CD4-positive, alpha-beta T cell treated with Interleukin-17A for 4 hours (primary cell): ENCODE measurements at regions not wholly inside any gene's neighbourhood (a gene's known extent, or its start where the extent isn't known, plus 50 kb on each side); places are given as distances from the start of the nearest gene placed in this dataset.

Source experiments
- DNase-seq: peaks from one replicate; pipeline ENCODE4 v3.0.0-alpha.2; 2020; ENCODE audit warnings: mixed read lengths

DNA sequence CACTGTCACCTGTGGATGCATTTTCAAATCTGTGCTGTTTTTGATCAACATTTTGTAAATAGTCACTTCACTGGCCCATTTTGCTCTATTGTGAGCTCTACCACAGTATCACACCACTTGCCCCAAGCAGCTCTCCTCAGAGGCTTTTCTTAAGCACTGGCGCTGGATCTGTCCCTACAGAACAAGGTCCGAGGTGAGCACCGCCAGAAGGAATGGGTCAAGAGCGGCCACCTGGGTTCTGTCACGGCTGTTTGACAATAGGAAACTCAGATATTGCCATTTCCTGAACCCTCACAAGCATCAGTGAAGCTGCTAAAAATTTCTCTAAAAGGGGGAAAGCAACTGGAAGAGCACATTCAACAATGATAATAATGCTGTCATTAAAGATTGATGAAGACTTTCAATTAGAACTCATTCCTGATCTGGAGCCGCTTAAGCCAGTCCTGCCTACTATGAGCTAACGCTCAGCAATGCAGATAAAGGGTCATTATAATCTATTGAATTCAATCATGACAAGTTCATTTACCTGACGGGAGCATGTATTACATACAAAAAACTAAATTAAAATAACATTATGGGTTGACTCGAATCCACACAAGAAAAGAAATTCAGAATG, 514.0 kb downstream of the GALR1 start:
- DNase-seq: no peak

DNA sequence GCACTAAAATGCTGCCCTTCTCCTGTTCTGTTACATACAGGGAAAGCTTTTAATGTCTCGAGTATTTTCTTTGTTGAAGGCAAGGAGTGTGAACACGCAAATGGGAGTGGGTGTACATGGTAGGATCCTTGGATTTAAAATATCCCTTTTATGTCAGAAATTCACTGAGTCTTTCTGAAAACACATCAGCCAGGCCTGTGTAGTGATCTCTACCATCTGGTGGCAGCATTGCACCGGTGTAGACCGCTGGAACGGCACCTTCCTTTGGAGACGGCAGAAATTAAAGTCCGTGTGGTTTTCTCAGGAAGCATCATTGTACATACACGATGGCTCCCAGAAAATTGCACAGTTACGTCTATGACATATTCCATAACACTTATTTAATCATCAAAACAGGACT, 515.8 kb downstream of the GALR1 start:
- no peak for DNase-seq

DNA sequence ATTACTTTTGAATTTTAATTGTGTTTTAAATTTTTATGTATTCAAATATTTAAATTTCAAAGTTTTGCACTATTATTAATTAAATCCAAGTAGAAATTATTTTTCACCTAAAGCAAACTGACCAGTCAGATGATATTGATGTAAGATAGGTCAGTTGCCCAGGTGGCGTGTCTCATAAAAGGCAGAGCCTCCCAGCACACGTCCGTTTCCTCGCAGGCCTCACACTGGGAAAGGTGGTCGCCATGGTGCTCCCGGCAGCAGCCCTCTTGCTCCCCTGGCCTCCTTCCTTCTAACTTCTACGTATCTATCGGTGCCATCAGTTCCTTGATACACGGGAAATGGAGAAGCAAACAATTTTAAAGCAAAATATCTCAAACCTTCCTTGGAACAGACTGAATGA, 516.8 kb downstream of the GALR1 start:
- DNase-seq: no peak

DNA sequence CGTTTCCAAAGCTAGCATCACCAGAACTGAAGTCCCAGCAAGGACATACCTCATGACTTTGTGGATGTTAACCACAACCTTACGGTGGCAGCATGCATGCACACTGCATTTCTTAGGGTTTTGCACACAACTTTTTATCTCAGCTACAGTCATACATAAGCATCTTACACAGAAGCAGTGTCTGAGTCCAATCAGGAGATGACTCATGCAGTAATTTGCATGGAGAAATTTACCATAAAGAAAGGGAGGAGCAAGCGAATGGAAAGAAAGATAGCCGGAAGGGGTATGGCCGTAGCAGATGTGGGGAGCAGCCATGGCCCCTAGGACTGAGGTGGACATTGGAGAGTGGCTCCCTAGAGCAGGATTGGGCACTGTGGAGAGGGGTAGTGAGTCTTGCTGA, 522.5 kb downstream of the GALR1 start:
- no peak for DNase-seq

DNA sequence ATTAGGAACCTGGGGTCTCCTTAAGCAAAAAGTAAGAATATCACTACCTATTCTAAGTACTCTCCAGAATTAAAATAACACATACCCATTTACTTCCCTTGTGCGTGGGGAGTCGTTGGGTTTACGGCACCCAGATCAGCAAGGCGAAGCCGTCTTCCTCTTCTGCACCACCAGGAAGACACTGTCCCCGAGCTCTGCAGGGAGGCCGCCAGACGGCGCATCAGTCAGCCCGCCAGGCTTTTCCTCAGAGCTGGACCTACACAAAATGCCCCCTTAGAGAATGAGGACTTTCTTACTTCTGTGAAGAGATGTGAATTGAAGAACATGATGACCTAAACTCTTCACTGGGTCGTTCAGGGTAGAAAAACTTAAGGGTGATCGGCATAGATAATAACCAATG, 526.5 kb downstream of the GALR1 start:
- DNase-seq: no peak

DNA sequence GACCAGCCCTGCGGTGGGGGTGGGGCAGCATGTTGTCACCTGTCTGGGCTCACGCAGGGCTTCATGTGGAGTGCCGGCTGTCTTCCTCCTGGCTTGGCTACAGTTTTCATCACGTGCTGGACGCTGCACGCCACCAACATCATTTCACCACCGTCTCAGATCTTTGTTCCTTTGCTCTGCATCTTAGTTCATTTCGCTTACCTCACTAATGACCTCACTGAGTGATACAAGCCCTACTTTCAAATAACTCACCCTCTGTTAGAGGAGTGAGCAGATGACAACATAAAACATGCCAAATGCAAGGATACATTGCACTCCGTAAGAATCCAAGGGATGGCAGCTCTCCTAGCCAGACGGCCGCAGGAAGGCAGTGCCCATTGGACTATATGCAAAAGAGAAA, 527.5 kb downstream of the GALR1 start:
- no peak for DNase-seq

DNA sequence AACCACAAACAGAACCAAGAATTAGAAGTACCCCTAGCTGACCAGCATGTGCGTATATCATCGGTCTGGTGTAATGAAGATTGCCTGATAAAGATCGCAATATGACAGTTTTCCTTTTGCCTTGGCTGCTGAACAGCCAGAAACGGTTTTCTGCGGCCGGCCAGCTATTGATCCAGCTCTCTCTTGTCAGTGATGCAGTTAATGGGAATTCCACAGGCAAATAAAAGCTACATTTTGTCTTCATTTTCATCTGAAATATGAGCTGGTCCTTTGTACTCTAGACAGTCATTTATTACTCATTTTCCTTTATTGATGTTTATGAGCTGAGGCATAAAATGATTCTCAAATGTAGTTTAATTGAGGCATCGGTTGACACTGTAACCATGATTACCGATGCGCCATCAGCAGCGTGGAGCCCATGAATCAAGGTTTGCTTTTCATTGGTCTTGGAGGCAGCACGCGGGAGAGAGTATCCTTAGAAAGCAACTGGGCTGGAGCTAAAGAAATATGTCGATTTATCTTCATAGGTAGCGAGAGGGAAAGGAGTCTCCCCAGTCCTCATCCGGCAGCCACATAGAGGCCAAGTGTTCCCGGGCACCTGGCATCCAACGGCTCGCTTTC, 535.2 kb downstream of the GALR1 start:
- no peak for DNase-seq

DNA sequence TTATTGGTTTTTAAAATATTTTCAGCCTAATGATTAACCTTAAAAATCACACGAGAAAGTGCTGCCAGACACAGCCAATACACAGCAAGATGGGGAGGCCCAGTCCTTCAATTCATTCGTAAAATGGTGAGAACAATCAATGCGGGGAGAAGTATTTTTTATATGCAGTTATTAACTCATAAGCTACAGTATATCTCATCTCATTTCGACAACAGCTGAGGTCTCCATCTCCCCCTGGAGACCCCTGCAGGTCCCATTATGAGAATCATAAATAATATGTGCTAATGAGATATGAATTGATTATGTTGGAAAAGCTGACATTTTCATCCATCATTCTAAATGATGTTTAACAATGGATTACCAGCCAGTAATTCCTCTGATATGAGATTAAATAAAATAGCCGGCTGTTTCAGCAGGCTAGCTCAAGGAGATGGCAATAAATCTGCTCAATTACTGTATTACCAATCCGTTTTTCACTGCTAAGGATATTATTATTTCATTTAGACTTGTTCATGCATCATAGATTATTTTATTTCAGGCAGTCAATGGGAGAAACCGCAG, 535.8 kb downstream of the GALR1 start:
- DNase-seq: no peak

DNA sequence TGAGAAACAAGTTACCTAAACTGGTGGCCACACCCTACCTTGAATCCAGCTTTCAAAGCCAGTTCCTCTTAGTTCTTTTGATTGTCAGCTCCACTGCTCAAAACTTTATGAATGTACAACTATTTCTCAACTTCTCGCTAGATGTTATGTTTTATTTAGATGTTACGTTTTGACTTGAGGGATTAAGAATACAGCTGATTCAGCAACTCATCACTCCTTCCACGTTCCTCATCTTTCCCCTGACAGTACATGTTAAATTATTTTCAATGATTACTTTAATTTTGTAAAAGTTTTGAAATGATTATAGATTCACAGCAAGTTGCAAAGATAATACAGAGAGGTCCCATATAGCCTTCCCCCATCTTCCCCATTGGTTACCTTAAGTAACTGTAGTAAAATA, 553.4 kb downstream of the GALR1 start:
- DNase-seq: no peak

DNA sequence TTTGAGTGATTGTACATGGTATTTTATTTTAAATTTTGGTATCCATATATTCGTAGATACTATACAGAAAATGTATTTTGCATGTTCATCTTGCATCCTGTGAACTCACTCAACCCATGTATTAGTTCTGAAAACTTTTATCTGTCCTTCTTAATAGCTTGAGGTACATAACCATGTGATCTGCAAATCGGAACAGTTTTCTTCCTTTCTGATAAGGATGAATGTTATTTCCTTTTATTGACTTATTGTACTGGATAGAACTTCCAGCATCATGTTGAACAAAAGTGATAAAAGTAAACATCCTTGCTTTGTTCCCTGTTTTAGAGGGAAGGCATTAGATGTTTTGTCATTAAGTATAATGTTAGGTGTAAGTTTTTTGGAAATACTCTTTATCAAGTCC, 554.7 kb downstream of the GALR1 start:
- DNase-seq: no peak

DNA sequence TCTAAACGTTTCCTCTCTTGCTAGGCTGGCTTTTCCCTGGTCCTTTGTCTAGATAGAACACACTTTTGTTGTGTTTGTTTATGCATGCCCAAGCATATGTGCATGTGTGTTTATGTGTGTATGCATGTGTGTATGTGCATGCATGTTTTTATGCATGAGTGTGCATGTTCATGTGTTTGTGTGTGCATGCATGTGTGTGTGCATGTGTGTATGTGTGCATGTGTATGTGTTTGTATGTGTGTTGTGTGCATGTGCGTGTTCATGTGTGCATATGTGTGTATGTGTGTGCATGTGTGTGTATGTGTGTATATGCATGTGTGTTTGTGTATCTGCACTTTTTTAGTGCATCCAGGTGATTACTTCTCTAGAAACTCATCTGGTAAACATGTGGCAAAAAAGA, 558.0 kb downstream of the GALR1 start:
- DNase-seq: no peak

DNA sequence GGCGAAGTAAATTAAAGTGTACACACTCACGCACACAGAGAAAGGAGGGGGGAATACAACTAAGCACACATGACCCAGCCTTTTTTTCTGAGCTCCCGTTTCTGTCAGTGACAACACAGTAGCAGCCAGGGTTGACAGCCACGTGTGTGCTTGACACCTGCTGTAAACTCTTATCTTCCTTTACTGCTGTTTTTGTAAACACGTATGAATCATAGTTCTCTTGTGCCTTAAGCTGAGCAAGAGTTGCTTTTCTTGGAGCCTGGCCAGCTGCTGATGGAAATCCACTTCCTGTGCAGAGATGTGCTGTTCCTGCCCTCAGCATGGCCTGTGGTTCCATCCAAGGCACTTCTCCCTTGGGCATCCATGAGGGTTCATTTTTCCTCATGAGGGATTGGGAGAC, 561.9 kb downstream of the GALR1 start:
- no peak for DNase-seq

DNA sequence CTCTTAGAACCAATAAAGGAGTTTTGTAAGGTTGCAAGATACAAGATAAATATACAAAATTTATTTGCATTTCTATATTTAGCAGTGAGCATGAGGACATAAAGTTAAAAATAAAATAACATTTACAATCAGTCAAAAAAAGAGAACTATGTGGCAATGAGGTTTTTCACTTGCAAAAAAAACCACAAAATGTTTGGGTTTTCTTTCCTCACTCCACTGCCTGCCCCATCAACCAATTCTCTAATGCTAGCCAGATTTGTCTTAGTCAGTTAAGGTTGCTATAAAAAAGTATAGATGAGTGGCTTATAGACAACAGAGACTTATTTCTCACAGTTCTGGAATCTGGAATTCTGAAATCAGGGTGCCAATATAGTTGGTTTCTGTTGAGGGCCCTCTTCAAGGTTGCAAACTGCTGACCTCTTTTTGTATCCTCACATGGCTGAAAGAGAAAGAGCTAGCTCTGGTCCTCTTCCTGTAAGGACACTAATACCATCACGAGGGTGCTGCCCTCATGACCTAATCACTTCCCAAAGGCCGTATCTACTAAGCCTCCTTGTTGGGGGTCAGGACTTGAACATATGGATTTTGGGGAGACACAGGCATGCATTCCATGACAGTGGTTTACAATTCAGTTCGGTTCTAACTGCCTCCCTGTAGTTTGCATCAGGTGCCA, 566.2 kb downstream of the GALR1 start:
- DNase-seq: no peak

DNA sequence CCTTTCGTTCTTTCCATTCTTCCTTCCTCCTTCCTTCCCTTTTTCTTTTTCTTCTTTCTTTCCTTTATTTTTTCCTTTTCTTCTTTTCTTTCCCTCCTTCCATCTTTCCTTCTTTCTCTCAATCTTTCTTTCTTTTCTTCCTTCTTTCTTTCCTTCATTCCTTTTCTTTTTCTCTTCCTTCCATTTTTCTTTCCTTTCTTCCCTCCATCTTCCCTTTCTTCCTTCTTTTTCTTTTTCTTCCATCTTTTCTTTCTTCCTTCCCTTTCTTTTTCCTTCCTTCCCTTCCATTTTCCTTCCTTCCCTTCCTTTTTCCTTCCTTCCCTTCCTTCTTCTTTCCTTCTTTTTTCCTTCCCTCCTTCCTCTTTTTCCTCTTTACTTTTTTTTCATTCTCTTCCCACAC, 568.7 kb downstream of the GALR1 start:
- no peak for DNase-seq

DNA sequence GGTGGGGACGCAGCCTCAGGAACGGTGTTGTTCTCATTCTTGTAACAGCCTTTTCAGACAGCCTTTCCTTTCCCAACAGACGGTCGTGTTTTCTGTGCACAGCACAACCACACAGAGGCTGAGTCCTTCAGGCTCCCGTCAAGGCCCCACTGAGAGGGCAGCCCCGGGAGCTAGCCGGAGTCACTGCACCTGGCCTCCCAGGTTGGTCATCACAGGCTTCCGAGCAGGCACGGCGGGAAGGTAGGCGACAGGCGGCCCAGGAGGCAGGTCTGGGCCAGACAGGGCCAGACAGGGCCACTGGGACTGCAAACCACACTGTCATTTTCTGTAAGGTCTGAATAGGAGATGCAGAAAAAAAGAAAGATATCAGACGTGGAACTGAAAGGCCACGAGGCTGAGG, 570.8 kb downstream of the GALR1 start:
- DNase-seq: no peak

DNA sequence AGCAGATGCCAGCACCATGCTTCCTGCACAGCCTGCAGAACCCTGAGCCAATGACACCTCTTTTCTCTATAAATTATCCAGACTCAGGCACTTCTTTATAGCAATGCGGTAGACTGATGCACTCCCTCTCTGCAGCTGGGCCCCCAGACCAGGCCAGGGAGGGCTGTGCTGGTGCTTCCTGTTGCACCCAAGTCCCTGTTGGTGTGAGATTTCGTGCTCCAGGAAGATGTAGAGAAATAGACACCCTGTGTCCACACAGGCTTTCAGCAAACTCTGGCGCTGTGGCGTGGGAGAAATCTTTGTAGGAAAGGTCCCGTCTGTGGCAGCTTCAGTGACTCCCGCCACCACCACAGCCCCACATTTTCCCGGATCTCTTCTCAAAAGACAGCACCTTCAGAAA, 572.2 kb downstream of the GALR1 start:
- DNase-seq: no peak

DNA sequence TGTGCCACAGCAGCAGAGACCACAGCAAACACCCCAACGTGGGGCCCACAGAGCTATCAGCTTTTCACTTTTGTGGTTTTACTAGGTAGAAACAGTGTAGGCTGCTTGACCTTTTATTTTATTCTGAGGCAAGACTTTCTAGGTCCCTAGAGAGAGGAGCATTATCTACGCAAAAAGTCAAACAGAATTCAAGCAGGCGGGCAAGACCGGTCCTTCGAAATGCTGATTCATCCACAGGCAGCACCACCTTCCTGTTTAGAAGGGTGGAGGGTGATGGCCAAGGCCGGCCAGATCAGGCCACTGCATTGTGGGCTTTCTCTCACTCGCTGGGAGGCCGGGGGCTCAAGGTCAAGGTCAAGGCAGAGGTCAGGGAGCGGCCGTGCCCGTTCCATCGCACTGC, 573.0 kb downstream of the GALR1 start:
- no peak for DNase-seq

DNA sequence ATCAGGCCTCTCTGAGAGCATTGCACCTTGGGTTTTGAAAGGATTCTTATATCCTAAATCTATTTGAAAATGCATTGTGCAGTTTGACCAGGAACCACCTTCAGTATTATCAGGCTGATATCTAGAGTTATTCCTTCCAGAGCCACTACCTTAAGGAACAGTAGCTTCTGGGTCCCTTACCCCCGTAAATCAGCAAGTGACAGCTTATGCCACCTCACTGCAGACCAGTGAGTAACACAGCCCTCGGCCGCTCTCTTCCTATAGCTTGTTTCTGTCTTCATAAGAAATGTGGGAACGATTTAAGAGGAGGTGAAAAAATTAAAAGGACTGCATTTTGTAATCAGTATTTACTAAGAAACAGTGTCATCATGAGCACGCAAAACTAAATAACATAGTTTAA, 584.2 kb downstream of the GALR1 start:
- DNase-seq: no peak

DNA sequence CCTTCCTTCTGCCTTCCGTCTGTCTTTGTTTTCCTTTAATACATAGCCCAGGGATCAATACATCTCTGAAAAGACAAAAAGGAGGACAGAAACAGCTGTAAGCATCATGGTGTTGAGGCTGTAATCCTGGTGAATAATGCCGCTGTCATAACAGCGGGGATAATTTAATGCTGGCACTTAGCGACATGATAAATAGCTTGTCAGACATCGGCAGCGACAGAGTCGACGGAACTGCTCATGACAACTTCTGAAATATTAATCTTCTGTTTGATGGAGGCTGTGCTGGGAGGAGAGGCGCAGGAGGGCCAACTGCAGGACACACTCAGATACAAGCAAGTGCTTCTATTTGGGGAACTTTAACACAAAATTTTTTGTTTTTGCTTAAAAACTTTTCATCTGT, 602.2 kb downstream of the GALR1 start:
- DNase-seq: no peak

DNA sequence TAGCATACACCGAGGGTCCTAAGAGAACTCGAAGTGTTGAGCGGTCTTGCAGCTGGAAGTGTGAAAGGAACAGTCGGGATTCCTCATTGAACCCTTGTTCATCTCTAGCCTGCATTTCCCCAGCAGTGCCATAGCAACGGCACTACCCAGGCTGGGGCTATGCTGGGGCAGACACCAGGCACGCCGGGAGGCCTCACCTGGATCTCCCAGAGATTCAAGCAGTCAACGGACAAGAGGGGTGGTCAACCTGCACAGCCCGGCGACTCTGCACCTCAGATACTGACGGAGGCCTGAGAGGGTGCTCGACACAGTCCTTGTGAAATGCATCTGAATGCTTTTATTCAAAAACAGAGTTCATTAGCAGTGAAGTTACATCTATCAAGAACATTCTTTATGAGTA, 604.2 kb downstream of the GALR1 start:
- no peak for DNase-seq

DNA sequence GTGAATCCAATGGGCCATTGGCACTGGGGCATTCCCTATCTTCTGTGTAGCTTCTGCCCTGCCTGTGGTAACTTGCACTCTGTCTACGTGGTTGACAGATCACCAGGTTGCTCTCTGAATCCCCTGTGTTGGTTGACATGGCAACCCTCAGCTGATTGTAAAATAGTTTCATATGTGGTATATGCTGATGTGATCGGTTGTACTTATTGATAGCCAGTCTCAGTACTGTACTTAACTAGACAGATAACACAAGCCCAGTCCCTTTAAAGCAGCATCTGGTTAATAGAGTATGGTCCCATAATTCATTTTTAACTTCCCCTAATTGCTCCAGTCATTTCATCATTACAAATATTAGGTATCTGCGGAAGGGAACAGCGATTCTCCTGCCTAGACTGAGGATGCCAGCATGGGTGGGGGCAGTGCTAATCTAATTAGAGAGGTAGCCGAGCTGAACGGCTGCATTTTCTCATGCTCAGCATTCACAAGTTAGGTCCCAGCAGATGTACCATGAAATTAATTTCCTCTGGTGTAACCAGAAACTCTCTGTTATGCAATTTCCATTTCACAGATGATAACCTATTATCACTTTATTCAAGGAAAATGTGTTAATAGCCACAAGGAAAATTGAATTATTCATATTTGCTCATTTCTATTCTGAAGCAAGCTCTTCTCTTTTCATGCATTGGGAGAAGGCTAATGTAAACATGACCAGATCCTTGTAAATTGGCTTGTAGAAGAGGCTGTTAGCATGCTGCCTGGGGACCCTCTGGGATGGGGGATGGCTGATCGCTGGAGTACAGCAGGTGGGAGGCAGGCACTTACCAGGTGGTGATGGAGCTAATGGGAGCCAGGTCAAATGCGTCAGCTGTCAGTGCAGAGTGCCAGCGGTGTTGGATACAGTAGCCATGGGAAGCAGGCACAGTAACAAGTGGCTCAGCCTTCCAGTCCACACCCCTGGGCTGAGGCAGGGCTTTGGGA, 608.3 kb downstream of the GALR1 start:
- DNase-seq: no peak

DNA sequence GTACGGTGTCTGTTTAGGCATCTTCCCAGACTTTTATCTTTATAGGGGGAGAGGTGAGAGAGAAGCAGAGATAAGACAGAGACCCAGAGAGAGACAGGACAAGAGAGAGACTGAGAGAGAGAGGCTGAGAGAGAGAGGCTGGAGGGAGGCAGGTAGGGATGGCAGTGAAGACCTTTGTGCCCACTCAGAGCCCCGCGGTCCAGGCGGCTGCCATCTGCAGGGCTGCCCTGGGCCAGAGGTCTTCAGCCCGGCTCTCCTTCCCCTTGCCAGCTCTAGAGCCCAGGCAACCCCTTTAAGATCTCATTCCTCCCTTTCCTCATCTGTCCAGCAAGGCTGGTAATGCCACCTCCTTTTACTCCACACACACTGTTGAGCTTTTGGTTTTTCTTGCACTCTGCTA, 610.0 kb downstream of the GALR1 start:
- no peak for DNase-seq

DNA sequence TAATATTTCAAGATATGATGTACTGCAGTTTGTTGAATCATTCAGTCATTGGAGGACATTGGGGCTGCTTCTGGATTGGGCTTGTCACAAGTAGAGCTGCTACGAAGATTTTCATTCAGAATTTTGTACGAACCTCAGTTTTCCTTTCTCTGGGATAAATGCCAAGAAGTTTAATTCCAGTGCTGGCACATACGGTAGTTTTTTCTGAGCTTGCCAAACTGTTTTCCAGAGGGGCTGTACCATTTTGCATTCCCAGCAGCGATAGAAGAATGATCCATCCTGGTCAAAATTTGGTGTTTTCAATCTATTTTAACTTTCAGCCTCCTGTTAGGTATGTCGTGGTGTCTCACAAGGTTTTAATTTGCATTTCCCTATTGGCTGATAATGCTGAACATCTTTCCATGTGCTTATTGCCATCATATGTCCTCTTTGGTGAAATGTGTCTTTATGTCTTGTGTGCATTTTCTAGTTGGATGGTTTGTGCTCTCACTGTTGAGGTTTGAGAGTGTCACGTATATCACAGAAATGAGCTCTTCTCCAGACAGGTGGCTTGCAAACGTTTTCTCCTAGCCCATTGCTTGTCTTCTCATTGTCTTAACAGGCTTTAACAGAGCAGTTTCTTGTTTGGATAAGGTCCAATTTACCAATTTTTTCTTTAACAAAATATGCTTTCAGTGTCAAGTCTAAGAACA, 612.6 kb downstream of the GALR1 start:
- no peak for DNase-seq
